RWPE2 (cell line): ENCODE measurements at regions not wholly inside any gene's neighbourhood (a gene's known extent, or its start where the extent isn't known, plus 50 kb on each side); places are given as distances from the start of the nearest gene placed in this dataset.

Experiments
- ATAC-seq: fragments of 200-7000 bp; cut with Tn5 transposase; 3 replicates; pipeline ENCODE4 v1.9.1; 2021; ENCODE audit warnings: low read depth
- DNase-seq: peaks from one replicate; pipeline ENCODE4 v3.0.0-alpha.2; 2020; ENCODE audit warnings: low spot score
- H3K27ac ChIP-seq: fragments of 450-650 bp; 2 replicates; pipeline ENCODE4 v1.5.1; 2017; ENCODE audit warnings: mild to moderate bottlenecking; ENCODE audit not compliant: poor library complexity, severe bottlenecking
- H3K27me3 ChIP-seq: fragments of 250-450 bp; sonication (Bioruptor Pico); 2 replicates; pipeline ENCODE4 v1.5.1; 2021; ENCODE audit warnings: mild to moderate bottlenecking, moderate library complexity; ENCODE audit not compliant: insufficient read depth, poor library complexity, severe bottlenecking
- H3K36me3 ChIP-seq: fragments of 250-450 bp; sonication (Bioruptor Pico); 2 replicates; pipeline ENCODE4 v1.5.1; 2020; ENCODE audit warnings: low read depth, mild to moderate bottlenecking, moderate library complexity
- H3K4me1 ChIP-seq: fragments of 250-450 bp; sonication (Bioruptor Pico); 2 replicates; pipeline ENCODE4 v1.5.1; 2021; ENCODE audit warnings: mild to moderate bottlenecking, moderate library complexity; ENCODE audit not compliant: insufficient read depth, poor library complexity, severe bottlenecking
- H3K4me3 ChIP-seq: fragments of 250-450 bp; sonication (Bioruptor Pico); 2 replicates; pipeline ENCODE4 v1.5.1; 2021; ENCODE audit warnings: mild to moderate bottlenecking, moderate library complexity; ENCODE audit not compliant: severe bottlenecking
- H3K9me3 ChIP-seq: fragments of 250-450 bp; sonication (Bioruptor Pico); 2 replicates; pipeline ENCODE4 v1.5.1; 2021; ENCODE audit warnings: mild to moderate bottlenecking, moderate library complexity; ENCODE audit not compliant: severe bottlenecking
- CTCF ChIP-seq: fragments of 450-650 bp; IDR thresholded peaks from one replicate; pipeline ENCODE4 v1.5.1; 2017; ENCODE audit warnings: mild to moderate bottlenecking, moderate library complexity; ENCODE audit not compliant: poor library complexity, severe bottlenecking

DNA sequence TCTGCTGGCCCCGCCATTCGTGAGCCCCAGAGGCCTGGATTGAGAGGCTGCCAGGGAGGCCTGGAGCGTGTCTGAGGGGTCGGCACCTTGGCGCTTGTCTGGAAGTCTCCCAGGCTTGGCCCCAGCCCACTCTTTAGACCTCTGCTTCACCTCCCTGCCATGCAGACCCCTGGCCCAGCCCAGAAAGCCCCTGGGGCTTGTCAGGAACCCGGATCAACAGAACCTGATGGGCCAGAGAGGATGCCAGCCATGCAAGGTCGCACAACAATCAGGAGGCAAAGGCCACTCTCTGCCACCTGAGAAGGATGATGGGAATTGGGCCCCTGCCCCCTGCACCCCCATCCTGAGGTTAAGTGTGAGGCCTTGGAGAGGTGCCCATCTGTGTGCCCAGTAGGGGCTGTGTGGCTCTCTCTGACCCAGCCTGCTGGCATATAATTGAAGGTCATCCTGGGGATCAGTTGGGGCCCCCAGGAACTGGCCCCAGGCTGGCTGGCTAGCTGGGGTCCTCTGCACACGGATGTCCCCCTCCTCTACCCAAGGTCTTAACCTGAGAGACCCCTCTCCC is 103.3 kb upstream of the SLC6A6 start:
- H3K27me3 ChIP-seq = no peaks in the 10 kb centered on the region
- TF ChIP-seq CTCF = no peak
- no peak for DNase-seq

GRCh38 chr3:14299767-14300166 is 102.6 kb upstream of the SLC6A6 start:
- peaks cover 3% of the 10 kb centered on the region for H3K4me1 ChIP-seq
- no peak for DNase-seq
- no peak for TF ChIP-seq CTCF
- no peak for ATAC-seq
- no peak overlapping the region for H3K4me3 ChIP-seq
- H3K27me3 ChIP-seq = no peaks in the 10 kb centered on the region
- H3K9me3 ChIP-seq = no peaks in the 10 kb centered on the region
- H3K36me3 ChIP-seq = no peaks in the 10 kb centered on the region
- H3K27ac ChIP-seq = no peak overlapping the region

More for the DNA sequence above, 103.3 kb upstream of the SLC6A6 start:
- H3K4me1 ChIP-seq = peaks cover 3% of the 10 kb centered on the region
- no peak overlapping the region for H3K4me3 ChIP-seq
- no peaks in the 10 kb centered on the region for H3K36me3 ChIP-seq
- no peak overlapping the region for H3K27ac ChIP-seq
- no peak for ATAC-seq
- no peaks in the 10 kb centered on the region for H3K9me3 ChIP-seq

GRCh38 chr3:14300721-14301399 is 101.5 kb upstream of the SLC6A6 start:
- Histone ChIP-seq H3K36me3 (no peaks in the 10 kb centered on the region), H3K4me3 (no peak overlapping the region), H3K27me3 (no peaks in the 10 kb centered on the region), H3K4me1 (peaks cover 3% of the 10 kb centered on the region), H3K27ac (no peak overlapping the region), H3K9me3 (no peaks in the 10 kb centered on the region)
- DNase-seq (no peak), ATAC-seq (no peak)
- TF ChIP-seq CTCF = no peak

DNA sequence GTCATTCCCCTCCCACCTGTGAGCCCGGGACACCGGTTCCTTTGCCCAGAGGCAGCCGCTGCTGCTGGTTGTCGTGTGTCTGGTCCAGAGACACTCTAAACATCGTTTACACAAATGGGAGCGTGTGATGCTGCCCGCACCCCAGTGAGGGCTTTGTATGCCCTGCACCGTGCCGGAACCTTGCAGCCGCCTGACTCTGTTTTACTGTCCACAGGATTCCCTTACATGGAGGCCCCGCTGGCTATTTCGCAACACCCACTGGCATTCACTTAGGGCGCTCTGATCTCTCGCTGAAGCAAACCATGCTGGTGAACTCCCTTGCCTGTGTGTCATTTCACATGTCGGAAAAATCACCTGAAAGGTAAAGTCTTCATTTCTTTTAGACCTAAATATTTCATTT is 100.8 kb upstream of the SLC6A6 start:
- Histone ChIP-seq H3K4me3 (no peak overlapping the region), H3K9me3 (no peaks in the 10 kb centered on the region), H3K36me3 (no peaks in the 10 kb centered on the region), H3K4me1 (peaks cover 3% of the 10 kb centered on the region), H3K27me3 (no peaks in the 10 kb centered on the region), H3K27ac (no peak overlapping the region)
- ATAC-seq (0 out of 3 replicates have a peak, but pooled peaks have one; percentile 41), DNase-seq (no peak)
- no peak for TF ChIP-seq CTCF
